NCI-H1048 (cell line): ENCODE measurements at regions not wholly inside any gene's neighbourhood (a gene's known extent, or its start where the extent isn't known, plus 50 kb on each side); places are given as distances from the start of the nearest gene placed in this dataset.

Source experiments
- DNase-seq: peaks from one replicate; lab custom pipeline; 2025; lab: John Stamatoyannopoulos, UW

- no peak for DNase-seq
These were observed 154.3 kb downstream of the TTC32 start for GRCh38 chr2:19747310-19748072.

DNA sequence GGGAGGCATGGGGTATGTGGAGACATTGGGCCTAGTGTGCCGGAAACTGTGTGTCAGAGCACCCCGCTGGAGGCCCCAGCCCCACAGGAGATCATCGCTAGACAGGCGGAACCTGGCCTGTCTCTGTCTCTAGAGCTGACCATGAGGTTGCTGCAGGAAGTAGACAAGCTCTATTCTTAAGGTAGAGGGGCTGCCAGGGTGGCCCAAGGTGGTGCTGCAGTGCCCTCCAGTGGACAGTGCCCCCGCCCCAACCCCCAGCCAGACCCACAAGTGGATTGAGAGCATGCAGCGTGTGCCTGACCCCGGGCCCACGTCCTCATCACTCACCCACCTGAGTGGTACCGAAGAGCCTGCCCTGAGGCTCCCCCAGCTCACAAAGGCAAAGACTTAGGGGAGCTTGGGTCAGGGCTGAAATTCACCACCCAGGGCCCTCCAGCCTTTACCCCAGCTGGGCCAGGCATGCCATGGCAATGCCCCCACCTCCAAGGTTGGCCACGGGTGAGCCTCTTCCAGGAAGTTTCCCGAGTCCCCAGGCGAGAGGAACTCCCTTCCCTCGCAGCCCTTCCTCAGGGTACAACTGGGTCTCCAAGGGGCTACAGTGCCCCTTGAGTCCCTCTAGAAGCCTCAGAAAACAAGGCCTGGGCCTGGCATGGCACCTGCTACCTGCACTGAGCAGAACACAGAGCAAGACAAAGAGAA is 155.0 kb downstream of the TTC32 start:
- DNase-seq: no peak

DNA sequence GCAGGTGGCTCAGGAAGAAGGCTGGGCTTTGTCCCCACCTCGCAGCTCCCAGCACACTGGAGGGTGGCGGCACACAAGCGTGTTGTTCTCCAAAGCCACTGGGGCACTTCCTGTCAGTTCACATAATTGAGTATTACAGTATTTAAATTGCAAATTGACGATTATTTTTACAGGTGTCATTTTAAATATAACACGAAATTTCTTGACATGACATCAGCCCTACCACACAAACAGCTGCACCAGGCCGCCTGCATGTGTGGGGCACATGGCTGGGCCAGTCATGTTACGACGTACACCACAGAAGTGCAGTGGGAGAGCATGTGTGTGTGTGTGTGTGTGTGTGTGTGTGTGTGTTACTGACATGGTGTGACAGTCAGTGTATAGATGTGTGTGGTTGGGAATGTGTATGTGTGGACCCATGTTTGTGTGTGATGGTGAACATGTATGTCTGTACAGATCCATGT is 155.6 kb downstream of the TTC32 start:
- DNase-seq: no peak

DNA sequence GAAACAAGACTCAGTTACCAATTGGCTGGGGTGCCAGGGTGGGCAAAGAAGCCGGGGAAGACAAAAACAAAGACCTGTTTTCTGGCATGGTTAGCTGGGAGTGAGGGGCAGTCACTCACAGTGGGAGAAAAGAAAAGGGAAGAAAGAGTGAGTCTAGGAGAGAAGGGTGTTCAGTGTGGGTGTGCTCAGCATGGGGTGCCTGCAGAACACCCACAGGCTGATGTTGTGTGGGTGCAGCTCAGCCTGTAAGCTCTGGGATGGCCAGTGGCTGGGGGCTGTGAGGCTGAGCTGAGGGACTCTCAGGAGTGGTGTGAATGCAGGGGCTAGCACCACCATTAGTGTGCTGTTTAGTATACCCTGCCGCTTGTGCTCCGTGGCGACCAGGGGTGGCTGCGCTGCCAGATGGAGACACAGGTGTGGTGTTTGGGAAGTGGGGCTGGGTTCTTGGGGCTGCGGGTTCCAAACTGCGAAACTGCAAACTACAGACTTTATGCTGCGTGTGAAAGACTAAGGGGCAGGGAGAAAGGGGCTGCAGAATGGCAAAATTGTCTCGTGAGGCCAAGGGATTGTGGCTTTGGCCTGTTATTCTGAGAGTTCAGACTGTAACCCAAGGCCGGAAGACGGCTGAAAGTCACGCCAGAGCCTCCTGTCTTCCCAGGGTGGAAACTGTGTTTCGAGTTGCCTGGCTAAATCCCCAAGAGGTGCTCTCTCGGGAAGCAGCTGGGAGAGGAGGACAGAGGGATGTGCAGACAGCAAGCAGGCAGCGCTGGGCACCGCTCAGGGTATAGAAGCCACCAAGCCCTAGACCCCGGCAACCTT is 156.3 kb downstream of the TTC32 start:
- no peak for DNase-seq

- no peak for DNase-seq
These were observed 157.2 kb downstream of the TTC32 start for GRCh38 chr2:19744456-19745199.

DNA sequence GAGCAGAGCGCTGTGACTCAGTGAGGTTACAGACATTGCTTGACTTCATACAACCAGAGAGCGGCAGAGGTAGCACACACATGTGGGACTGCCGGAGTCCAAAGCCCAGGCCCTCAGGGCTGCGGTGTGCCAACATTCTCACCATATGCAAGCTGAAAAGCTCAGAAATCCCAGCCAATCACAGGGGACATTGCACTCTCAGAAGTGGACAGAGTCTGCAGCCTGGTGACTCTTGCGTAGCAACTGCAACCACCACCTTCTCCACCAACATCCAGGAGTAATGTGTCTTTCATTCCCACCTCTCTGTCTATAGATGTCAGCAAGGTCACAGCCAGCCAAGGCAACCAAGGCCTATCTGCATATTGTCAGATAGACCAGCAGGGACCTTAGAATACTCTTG is 158.1 kb downstream of the TTC32 start:
- no peak for DNase-seq

DNA sequence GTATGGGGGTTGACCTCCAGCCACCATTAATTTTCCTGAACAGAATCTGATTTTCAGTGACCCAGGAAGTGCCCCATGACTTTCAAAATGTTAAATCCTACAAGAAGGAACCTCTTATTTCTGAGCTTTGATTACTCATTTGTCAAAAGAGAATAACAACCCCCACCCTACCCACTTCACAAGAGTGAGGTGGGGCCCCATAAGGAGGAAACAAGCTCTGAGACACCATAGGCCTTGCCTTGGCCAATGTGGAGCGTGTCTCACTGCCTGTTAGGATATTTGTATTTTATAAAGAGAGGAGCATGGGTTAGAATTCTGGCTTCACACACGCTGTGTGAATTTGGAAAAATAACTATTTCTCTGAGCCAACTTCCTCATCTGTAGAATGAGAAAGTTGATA is 158.9 kb downstream of the TTC32 start:
- DNase-seq: no peak

DNA sequence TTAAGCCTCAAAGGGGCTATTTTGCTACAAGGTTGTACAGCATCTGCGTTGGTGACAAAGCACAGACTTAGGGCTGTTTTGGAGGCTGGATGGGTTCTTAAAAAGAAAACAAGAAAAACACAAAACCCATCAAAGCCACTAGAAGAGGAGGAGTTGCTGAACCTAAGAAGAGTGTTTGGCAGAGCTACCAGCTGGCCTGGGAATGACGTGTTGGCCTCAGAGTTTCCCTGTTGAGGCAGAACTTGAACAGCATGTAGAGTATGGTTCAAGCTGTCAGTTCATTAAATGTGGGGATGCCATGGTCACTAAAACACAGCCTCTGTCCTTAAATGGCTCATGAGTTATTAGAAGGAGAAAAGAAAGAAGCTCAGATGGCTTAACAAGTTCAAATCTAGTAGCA is 162.5 kb downstream of the TTC32 start:
- DNase-seq: no peak

GRCh38 chr2:19738707-19739106 is 163.1 kb downstream of the TTC32 start:
- no peak for DNase-seq

GRCh38 chr2:19736191-19736831 is 165.5 kb downstream of the TTC32 start:
- no peak for DNase-seq

DNA sequence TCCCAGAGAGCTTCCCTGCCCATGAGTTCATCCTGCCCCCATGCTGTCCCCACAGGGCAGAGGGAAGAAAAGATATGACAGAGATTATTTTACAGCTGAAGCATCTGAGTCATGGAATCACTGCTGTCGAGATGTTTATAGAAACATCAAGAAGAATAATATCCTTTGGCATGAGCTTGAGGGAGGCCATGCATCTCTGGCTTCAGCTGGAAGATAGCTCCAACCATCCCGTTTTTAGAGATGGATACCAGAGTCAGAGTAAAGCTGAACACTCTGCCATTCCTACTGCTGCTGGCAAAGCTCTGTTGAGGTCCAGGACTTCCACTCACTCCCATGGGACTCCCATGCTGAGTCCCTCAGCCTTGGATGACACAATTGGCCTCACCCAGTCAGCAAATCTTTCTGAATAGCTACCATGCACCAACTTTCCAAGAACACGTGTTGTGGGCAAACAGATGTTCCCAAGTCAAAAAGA is 167.8 kb downstream of the TTC32 start:
- no peak for DNase-seq

GRCh38 chr2:19733390-19733789 is 168.4 kb downstream of the TTC32 start:
- no peak for DNase-seq

- DNase-seq: no peak
These were observed 169.5 kb downstream of the TTC32 start for GRCh38 chr2:19732255-19732654.

GRCh38 chr2:19731515-19731914 is 170.3 kb downstream of the TTC32 start:
- no peak for DNase-seq

DNA sequence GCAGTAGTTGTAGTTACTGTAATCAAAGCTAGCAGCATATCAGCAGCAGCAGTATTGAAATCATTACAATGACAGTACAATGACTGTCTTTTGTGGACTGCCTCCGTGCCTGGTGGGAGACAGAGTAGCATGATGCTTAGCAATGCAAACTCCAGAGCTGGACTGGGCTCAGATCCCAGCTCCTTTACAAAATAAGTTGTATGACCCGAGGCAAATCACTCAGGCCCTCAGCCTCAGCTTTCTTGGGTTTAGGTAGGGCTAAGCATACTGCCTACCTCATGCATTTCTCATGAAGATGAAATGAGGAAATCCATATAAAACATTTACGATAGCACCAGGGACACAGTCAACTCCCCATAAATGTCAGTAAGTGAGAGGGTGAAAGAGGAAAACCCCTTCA is 170.7 kb downstream of the TTC32 start:
- DNase-seq: no peak

GRCh38 chr2:19728125-19728524 is 173.7 kb downstream of the TTC32 start:
- no peak for DNase-seq

- DNase-seq: no peak
These were observed 176.4 kb downstream of the TTC32 start for GRCh38 chr2:19725392-19725791.

- DNase-seq: no peak
These were observed 178.8 kb downstream of the TTC32 start for GRCh38 chr2:19723021-19723420.

DNA sequence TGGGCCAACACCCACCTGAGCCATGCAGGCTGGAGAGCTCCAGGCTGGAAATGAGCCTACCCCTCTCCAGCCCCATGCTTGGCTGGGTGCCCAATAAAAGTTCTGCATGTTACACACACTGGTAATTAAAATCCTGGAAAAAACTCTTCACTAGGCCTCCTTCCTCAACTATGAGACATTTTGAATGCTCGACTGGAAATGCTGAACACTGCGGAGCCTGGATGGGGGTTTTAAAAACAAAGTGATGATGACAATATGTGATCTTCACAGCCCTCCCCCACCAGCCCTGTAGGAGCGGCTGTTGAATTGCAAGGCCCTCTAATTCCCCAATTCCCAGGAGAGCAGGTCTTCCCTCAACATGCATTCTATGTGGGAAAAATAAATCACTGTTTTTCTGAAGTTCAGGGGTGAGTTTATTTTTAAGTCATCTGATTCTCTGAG is 179.2 kb downstream of the TTC32 start:
- no peak for DNase-seq

- DNase-seq: no peak
These were observed 181.5 kb downstream of the TTC32 start for GRCh38 chr2:19720306-19720705.

GRCh38 chr2:19719540-19719939 is 182.2 kb downstream of the TTC32 start:
- DNase-seq: no peak
